M059J (cell line): ENCODE measurements at regions not wholly inside any gene's neighbourhood (a gene's known extent, or its start where the extent isn't known, plus 50 kb on each side); places are given as distances from the start of the nearest gene placed in this dataset.
A peak's percentile ranks its signal among the peaks of the same experiment; 100 is the strongest.

Experiments
- DNase-seq: peaks from one replicate; pipeline ENCODE4 v3.0.0-alpha.2; 2012; ENCODE audit warnings: low read depth

- DNase-seq, result no peak
These were observed 115.4 kb upstream of the RPS6KA3 start for GRCh38 chrX:20382082-20382481.

- DNase-seq, result peak; percentile 86
These were observed 111.7 kb upstream of the RPS6KA3 start for GRCh38 chrX:20378233-20378920.

- DNase-seq, result peak; percentile 57
These were observed 108.3 kb upstream of the RPS6KA3 start for GRCh38 chrX:20374900-20375438.

- no peak for DNase-seq
These were observed 107.7 kb upstream of the RPS6KA3 start for GRCh38 chrX:20374450-20374849.

GRCh38 chrX:20373063-20373462 lies 106.4 kb upstream of the RPS6KA3 start:
- DNase-seq, result no peak

GRCh38 chrX:20372533-20372932 lies 105.8 kb upstream of the RPS6KA3 start:
- peak; percentile 70 for DNase-seq

- DNase-seq, result no peak
These were observed 102.8 kb upstream of the RPS6KA3 start for GRCh38 chrX:20369468-20369867.

DNA sequence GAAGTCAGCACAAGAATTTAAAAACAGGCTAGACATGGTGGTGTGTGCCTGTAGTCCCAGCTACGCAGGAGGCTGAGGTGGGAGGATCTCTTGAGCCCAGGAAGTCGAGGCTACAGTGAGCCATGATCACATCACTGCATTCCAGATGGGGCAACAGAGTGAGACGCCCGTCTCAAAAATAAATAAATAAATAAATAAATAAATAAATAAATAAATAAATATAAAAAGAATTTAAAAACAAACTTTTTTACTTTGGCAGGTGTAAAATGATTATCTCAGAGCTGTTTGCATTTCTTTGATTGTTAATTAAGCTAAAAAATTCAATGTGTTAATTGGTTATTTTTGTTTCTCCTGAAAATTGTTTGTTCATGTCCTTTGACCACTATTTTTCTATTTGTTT lies 97.5 kb upstream of the RPS6KA3 start:
- DNase-seq, result no peak

- no peak for DNase-seq
These were observed 96.6 kb upstream of the RPS6KA3 start for GRCh38 chrX:20363275-20363674.

DNA sequence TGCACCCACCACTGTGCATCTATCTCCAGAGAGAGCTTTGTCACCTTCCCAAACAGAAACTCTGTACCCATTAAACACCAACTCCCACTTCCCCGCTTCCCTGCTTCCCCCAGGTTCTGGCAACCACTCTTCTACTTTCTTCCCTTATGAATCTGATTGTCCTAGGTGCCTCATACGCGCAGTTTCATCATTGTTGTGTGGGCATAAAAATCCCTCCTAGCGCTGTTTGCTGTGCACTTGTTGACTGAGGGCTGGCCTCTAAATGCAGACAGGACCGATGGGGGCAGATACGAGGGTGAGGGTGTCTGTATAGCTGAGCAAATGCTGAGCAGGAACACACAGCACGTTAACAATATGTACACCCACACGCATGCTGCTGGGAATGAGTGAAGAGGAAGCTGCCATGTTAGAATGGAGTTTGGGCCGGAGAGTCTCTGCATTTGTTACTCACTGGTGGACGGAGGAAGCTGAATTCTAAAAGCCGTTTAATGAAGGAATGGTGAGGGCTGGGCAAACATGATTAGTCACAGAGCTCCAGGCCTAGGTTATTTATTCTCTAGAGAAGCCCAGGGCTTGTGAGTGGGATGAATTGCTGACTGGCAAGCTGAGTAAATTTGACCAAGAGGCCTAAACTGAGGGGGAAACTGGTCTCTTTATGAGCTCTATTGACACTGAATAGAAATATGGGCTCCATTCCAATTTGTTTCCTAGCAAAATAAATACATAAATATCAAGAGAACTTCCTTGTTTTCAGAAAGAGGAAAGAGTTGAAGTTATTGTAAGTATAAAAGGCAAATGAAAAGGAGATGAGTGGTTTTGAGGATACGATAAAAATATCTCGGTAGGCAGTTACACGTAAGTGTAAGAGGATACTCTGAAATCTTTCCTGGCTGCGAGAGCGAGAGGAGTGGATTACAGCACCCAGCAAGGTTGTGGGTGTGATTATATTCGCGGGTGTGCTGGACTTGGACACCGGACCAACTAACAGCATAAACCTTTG lies 95.9 kb upstream of the RPS6KA3 start:
- DNase-seq, result peak; percentile 66

DNA sequence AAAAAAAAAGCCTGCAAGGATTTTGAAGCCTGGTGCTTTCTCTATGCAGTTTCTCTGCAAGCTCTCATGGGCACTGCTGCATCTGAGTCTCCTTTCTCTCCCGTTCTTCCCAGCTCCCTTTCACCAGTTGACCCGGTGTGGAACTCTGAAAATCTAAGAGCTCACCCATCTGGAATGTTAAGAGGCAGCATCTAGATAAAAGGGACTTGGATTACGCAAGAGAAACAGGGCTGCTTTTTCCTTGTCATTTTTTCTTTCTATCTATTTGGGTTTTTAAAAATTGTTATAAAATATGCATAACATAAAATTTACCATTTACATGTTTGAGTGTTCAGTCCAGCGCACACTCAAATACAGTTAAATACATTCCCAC lies 95.2 kb upstream of the RPS6KA3 start:
- DNase-seq, result peak; percentile 70

- peak; percentile 25 for DNase-seq
These were observed 94.6 kb upstream of the RPS6KA3 start for GRCh38 chrX:20361081-20361889.

DNA sequence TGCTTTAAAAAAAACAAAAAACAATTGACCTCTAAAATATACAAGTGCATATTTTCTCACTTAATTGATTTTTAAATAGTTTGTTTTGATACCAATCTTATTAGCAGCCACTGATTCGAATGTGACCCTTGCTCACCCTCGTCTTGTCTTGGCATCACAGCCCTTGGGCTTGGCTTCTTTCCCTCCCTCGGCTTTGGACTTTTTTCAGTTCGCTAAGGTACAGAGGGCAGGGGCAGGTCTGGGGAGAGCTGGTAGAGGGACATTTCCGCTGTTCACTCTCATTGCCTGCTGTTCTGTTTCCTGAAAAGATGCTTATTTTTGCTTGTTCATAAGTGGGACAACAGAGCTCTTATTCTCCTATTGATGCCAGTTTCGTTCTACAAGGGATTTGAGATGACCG lies 88.5 kb upstream of the RPS6KA3 start:
- DNase-seq, result no peak

DNA sequence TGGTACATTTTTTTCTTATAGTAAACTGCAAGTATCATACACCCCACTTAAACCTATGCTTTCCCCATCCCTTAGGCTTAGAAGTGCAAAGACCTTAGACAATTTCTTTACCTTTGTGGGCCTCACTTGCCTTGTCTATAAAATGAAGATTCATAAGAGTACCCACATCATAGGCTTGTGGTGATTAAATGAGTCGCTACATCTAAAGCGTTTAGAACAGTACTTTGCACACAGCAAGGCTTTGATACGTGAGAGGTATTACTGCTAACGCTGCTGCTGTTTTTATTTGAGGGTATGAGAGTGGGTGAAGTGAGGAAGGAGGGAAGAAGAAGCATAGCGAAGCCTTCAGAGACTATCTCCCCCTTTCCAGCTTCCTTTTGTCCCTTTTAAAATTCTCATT lies 87.8 kb upstream of the RPS6KA3 start:
- DNase-seq, result no peak

- no peak for DNase-seq
These were observed 86.2 kb upstream of the RPS6KA3 start for GRCh38 chrX:20352935-20353336.

DNA sequence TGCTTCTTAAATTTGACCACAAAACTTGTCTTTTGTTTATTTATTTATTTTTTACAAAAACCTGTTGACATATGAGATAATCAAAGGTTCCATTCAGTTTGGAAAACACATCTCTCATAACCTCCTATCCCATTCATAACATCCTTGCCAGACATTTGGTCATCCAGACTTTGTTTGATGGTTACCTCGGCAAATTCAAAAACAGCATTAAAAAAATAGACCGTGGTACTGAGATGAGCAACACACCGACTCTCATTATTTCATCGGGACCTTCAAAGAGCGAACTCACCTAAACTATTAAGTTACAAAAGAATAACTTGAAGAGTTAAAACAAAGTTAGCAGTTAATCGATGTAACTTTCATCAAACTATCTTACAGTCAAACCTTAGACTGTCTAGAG lies 85.8 kb upstream of the RPS6KA3 start:
- DNase-seq, result no peak

DNA sequence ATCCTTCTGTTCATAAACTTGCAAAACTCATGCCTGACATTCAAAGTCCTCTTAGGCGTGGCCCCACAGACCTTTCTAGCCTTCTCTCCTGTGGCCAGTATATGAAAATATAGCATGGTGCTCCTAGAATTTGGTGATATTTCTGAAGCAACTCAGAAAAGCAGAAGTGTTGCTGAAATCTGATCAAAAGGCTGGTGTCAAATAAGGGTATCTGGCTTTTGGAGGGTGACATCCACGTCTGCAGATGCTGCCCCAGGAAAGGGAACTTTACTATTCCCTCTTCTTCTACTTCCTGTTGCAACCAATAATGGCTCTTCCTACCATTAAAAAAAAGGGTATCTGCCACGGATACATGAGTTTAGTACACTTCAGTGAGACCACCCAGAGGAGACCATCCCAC lies 83.9 kb upstream of the RPS6KA3 start:
- no peak for DNase-seq

GRCh38 chrX:20348139-20348538 lies 81.4 kb upstream of the RPS6KA3 start:
- no peak for DNase-seq

DNA sequence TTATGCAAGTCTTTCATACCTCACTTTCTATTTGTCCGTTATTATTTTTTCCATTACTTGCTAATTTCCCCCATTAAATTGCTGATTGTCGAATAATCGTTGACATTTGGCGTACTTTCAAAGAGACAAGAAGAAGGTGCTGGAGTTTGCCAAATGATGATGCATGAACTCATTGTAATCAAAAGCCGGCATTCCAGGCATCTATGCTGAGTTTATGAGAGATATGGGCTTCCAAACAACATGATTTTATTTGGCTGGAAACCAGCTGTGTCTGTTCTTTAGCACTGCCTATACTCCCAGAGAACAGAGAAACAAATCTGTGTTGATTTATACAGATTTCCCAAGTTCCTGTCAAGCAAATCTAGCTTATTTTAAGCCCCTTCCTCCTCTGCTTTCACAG lies 80.8 kb upstream of the RPS6KA3 start:
- no peak for DNase-seq

- no peak for DNase-seq
These were observed 67.0 kb upstream of the RPS6KA3 start for GRCh38 chrX:20333672-20334071.

DNA sequence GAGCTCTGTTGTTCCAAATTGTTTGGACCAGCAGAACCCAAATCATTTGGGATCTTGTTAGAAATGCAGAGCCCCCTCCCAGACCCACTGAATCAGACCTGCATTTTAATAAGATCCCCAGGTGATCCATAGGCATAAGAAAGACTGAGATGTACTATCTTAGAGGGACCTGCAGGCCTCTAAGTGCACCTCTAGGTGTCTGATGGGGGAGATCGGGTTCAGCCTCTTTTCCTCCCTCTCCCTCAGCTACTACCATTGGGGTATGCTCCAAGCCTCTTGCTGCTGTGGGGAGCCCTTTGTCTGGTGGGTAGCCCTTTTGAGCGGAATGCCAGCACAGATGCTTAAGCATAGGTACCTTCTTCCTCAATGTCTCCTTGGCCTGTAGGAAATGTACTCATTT lies 63.8 kb upstream of the RPS6KA3 start:
- DNase-seq, result no peak

- DNase-seq, result no peak
These were observed 62.7 kb upstream of the RPS6KA3 start for GRCh38 chrX:20329435-20329834.
